Loucy (cell line): ENCODE measurements at regions not wholly inside any gene's neighbourhood (a gene's known extent, or its start where the extent isn't known, plus 50 kb on each side); places are given as distances from the start of the nearest gene placed in this dataset.
A peak's percentile ranks its signal among the peaks of the same experiment; 100 is the strongest.

Experiments
- H2AFZ ChIP-seq: fragments of 200-600 bp; sonication (generic); 2 replicates; pipeline ENCODE4 v1.6.0; 2016; ENCODE audit warnings: antibody characterized with exemption, mild to moderate bottlenecking, low read length, moderate library complexity
- H3F3A ChIP-seq: fragments of 200-600 bp; 2 replicates; pipeline ENCODE4 v1.6.0; 2016; ENCODE audit warnings: antibody characterized with exemption, low read depth, mild to moderate bottlenecking
- H3K27me3 ChIP-seq: fragments of 200-600 bp; sonication (generic); 2 replicates; pipeline ENCODE4 v1.6.1; 2014; ENCODE audit warnings: low read length, mild to moderate bottlenecking; ENCODE audit not compliant: insufficient read depth, poor library complexity, severe bottlenecking
- H3K36me3 ChIP-seq: fragments of 200-600 bp; sonication (generic); 2 replicates; pipeline ENCODE4 v1.6.1; 2016; ENCODE audit warnings: low read length; ENCODE audit not compliant: insufficient read depth
- H3K4me1 ChIP-seq: fragments of 200-600 bp; sonication (generic); 2 replicates; pipeline ENCODE4 v1.5.1; 2014; ENCODE audit warnings: low read length, mild to moderate bottlenecking; ENCODE audit not compliant: insufficient read depth, poor library complexity, severe bottlenecking
- H3K4me2 ChIP-seq: fragments of 200-600 bp; sonication (generic); 2 replicates; pipeline ENCODE4 v1.6.0; 2014; ENCODE audit warnings: antibody characterized with exemption, low read length, low read depth, mild to moderate bottlenecking; ENCODE audit not compliant: poor library complexity, severe bottlenecking
- H3K4me3 ChIP-seq: fragments of 200-600 bp; sonication (generic); 2 replicates; pipeline ENCODE4 v1.5.1; 2014; ENCODE audit warnings: low read length, mild to moderate bottlenecking, mixed read lengths; ENCODE audit not compliant: poor library complexity, severe bottlenecking
- H3K79me2 ChIP-seq: fragments of 200-600 bp; sonication (generic); 2 replicates; pipeline ENCODE4 v1.6.1; 2014; ENCODE audit warnings: low read length; ENCODE audit not compliant: insufficient read depth
- H3K9ac ChIP-seq: fragments of 200-600 bp; sonication (generic); 2 replicates; pipeline ENCODE4 v1.6.0; 2014; ENCODE audit warnings: mild to moderate bottlenecking, low read depth, low read length, moderate library complexity; ENCODE audit not compliant: poor library complexity, severe bottlenecking
- H3K9me2 ChIP-seq: fragments of 200-600 bp; sonication (generic); replicated peaks from 2 replicates; pipeline ENCODE4 v1.6.1; 2016; ENCODE audit warnings: low read depth, low read length, mixed read lengths
- H3K9me3 ChIP-seq: fragments of 200-600 bp; sonication (generic); 2 replicates; pipeline ENCODE4 v1.6.1; 2014; ENCODE audit warnings: mild to moderate bottlenecking, antibody characterized with exemption, low read length, low read depth; ENCODE audit not compliant: insufficient read depth
- H4K20me1 ChIP-seq: fragments of 200-600 bp; sonication (generic); 2 replicates; pipeline ENCODE4 v1.6.0; 2014; ENCODE audit warnings: antibody characterized with exemption, low read length, mild to moderate bottlenecking; ENCODE audit not compliant: insufficient read depth, poor library complexity, severe bottlenecking
- EZH2phosphoT487 ChIP-seq: fragments of 200-600 bp; IDR thresholded peaks from 2 replicates; pipeline ENCODE4 v1.6.1; 2018; ENCODE audit warnings: antibody characterized with exemption, mild to moderate bottlenecking, moderate library complexity, borderline replicate concordance
- TF ChIP-seq, protein P1 (sequence below): fragments of 200-600 bp; sonication (generic); conservative IDR thresholded peaks from 2 replicates; pipeline ENCODE4 v1.5.1; 2014; ENCODE audit warnings: mild to moderate bottlenecking, antibody characterized with exemption, low read length

DNA sequence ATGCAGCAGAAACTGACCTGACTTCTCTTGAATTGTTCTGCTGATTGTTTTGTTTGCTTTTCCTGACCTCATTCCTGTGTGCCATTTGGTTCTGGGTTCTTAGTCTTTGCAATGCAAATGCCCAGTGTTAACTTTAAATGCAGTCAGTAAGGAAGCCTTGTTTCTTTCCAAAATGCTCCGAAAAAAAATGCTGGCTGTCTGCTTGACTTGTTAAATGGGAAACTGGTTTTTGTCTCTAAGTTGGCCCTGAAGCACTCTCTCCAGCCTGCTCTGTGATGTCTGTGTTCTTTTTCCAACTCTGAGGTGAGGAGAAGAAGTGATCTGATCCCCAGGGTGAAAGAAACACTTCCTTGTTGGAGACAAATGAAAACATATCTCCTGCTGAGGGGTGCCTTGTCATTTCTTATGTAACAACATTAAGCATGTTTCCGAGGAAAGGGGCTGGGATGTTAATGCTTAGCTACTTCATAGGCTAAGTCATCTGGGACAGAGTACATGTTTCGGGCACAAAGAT lies 256.3 kb upstream of the ADGRL4 start:
- H3K4me3 ChIP-seq: no peak overlapping the region
- no peaks in the 10 kb centered on the region for H3K79me2 ChIP-seq
- no peaks in the 10 kb centered on the region for H3F3A ChIP-seq
- H3K4me1 ChIP-seq: no peaks in the 10 kb centered on the region
- H3K9me2 ChIP-seq: no peaks in the 10 kb centered on the region
- no peaks in the 10 kb centered on the region for H3K36me3 ChIP-seq
- H3K9ac ChIP-seq: no peak overlapping the region
- TF ChIP-seq EZH2phosphoT487: no peak
- TF ChIP-seq, protein P1, sequence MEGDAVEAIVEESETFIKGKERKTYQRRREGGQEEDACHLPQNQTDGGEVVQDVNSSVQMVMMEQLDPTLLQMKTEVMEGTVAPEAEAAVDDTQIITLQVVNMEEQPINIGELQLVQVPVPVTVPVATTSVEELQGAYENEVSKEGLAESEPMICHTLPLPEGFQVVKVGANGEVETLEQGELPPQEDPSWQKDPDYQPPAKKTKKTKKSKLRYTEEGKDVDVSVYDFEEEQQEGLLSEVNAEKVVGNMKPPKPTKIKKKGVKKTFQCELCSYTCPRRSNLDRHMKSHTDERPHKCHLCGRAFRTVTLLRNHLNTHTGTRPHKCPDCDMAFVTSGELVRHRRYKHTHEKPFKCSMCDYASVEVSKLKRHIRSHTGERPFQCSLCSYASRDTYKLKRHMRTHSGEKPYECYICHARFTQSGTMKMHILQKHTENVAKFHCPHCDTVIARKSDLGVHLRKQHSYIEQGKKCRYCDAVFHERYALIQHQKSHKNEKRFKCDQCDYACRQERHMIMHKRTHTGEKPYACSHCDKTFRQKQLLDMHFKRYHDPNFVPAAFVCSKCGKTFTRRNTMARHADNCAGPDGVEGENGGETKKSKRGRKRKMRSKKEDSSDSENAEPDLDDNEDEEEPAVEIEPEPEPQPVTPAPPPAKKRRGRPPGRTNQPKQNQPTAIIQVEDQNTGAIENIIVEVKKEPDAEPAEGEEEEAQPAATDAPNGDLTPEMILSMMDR: no peak
- H3K27me3 ChIP-seq: no peaks in the 10 kb centered on the region
- H3K4me2 ChIP-seq: no peak overlapping the region
- no peaks in the 10 kb centered on the region for H3K9me3 ChIP-seq
- H2AFZ ChIP-seq: no peak overlapping the region
- no peaks in the 10 kb centered on the region for H4K20me1 ChIP-seq

DNA sequence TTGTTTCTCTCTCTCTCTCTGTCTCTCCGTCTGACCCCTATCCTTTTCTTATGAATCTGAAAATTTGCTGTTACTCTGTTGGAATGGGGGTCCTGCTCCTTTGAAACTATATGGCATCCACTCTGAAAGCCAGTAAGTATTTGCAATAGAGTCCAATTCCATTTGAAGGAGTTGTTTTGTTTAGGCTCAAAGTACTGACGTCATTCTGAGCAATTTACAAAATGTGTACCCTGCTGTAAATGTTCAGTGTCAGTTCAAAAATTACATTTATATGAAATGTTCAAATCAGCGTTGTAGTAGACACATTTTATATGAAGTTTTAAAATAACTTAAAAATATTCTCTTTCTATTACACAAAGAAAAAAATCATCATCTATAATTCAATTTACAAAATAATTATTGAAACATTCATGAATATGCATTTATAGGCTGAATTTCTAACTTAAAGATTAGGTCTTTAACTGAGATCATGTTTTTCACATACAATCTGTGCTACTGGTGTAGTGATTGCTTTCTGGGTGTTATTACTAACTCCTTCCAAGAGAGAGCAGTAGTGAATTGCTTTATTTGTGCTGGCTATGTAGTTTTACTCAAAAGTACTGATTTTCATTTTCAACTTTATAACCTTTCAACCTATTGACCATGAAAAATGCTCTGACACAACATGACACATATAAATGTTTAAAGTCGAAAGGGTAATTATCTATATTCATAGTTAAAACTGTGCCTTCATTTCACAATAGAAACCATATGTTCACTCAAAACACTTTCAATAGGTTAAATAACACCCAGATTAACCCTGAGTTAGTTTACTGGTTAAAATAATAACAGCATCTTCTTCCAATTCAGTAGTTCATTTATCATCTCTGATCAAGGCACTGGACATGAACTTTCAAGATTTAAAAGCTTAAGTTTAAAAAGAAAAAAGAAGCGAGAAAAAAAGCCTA lies 253.1 kb upstream of the ADGRL4 start:
- H3F3A ChIP-seq: no peaks in the 10 kb centered on the region
- no peaks in the 10 kb centered on the region for H3K9me3 ChIP-seq
- H3K36me3 ChIP-seq: no peaks in the 10 kb centered on the region
- no peak overlapping the region for H3K4me3 ChIP-seq
- H3K4me2 ChIP-seq: no peak overlapping the region
- H3K9me2 ChIP-seq: no peaks in the 10 kb centered on the region
- no peak overlapping the region for H2AFZ ChIP-seq
- no peak overlapping the region for H3K9ac ChIP-seq
- no peak for TF ChIP-seq EZH2phosphoT487
- TF ChIP-seq, protein P1: peak; percentile 41
- no peaks in the 10 kb centered on the region for H3K79me2 ChIP-seq
- H4K20me1 ChIP-seq: no peaks in the 10 kb centered on the region
- no peaks in the 10 kb centered on the region for H3K27me3 ChIP-seq
- no peaks in the 10 kb centered on the region for H3K4me1 ChIP-seq

DNA sequence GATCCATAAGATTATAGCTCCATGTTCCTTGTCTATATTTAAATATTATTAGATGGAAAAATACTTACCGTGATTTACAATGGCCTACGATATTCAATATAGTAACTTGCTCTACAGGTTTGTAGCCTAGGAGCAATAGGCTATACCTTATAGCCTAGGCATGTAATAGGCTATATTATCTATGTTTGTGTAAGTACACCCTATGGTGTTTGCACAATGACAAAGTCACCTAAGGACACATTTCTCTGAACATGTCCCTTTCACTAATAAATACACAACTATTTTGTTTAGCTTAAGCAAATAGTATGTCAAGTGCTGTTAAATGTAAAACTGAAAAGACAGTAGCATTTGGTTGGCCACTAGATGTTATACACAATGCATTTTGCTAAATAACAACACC lies 248.9 kb upstream of the ADGRL4 start:
- Histone ChIP-seq H3K36me3 (no peaks in the 10 kb centered on the region), H4K20me1 (no peaks in the 10 kb centered on the region), H3K4me2 (no peak overlapping the region), H3K9ac (no peak overlapping the region), H2AFZ (no peak overlapping the region), H3K4me1 (no peaks in the 10 kb centered on the region), H3K79me2 (no peaks in the 10 kb centered on the region), H3F3A (no peaks in the 10 kb centered on the region), H3K27me3 (no peaks in the 10 kb centered on the region), H3K4me3 (no peak overlapping the region), H3K9me3 (no peaks in the 10 kb centered on the region), H3K9me2 (no peaks in the 10 kb centered on the region)
- TF ChIP-seq EZH2phosphoT487: no peak
- TF ChIP-seq, protein P1: no peak
